GM12891 (cell line): ENCODE measurements at regions not wholly inside any gene's neighbourhood (a gene's known extent, or its start where the extent isn't known, plus 50 kb on each side); places are given as distances from the start of the nearest gene placed in this dataset.
A peak's percentile ranks its signal among the peaks of the same experiment; 100 is the strongest.

Experiments used
- DNase-seq: peaks from one replicate; pipeline ENCODE4 v3.0.0; 2011; ENCODE audit warnings: low spot score; ENCODE audit not compliant: insufficient read length
- FAIRE-seq: peaks from 2 replicates; lab custom pipeline; 2011; peaks lifted over from hg19 to GRCh38; lab: Jason Lieb, UNC
- PAX5 ChIP-seq: IDR thresholded peaks from 2 replicates; pipeline ENCODE4 v1.6.1; 2011; ENCODE audit warnings: low read length, moderate library complexity, mild to moderate bottlenecking; ENCODE audit not compliant: insufficient read depth, severe bottlenecking
- POLR2A ChIP-seq: IDR thresholded peaks from 2 replicates; pipeline ENCODE4 v1.6.1; 2011; ENCODE audit warnings: low read depth, low read length, control low read depth
- POLR2AphosphoS5 ChIP-seq: IDR thresholded peaks from 2 replicates; pipeline ENCODE4 v1.6.1; 2011; ENCODE audit warnings: low read depth, low read length, control low read depth
- POU2F2 ChIP-seq: IDR thresholded peaks from 2 replicates; pipeline ENCODE4 v1.6.1; 2011; ENCODE audit warnings: low read depth, mild to moderate bottlenecking, control low read depth, low read length, moderate library complexity
- SPI1 ChIP-seq: IDR thresholded peaks from 2 replicates; pipeline ENCODE4 v1.6.1; 2011; ENCODE audit warnings: low read depth, low read length, control low read depth
- TAF1 ChIP-seq: IDR thresholded peaks from 2 replicates; pipeline ENCODE4 v1.6.1; 2011; ENCODE audit warnings: low read depth, low read length, control low read depth

GRCh38 chrX:39835241-39835640 is 262.5 kb downstream of the BCOR start:
- DNase-seq (no peak), FAIRE-seq (no peak)
- no peak for TF ChIP-seq POLR2A
- TF ChIP-seq POU2F2, result no peak
- TF ChIP-seq PAX5, result no peak
- TF ChIP-seq SPI1, result no peak
- TF ChIP-seq TAF1, result no peak
- no peak for TF ChIP-seq POLR2AphosphoS5

DNA sequence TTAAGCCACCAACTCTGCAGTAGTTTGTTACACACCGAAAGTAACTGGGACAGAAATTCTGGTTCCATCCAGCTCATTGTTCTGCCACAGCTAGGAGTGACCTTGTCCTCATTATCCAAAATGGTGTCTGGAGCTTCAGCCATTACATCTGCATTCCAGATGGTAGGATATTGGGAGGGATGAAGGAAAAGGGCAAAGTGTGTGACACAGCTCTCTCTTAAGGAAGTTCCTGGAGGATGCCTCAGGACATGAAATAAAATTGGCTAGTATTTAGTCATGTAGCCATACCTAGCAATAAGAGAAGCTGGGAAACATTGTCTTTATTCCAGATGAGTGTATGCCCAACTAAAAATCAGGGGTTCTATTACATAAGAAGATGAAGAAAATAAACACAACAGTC is 262.0 kb downstream of the BCOR start:
- FAIRE-seq, result peak; percentile 77
- DNase-seq, result no peak

GRCh38 chrX:39836802-39837420 is 260.8 kb downstream of the BCOR start:
- TF ChIP-seq POU2F2 (no peak), TAF1 (no peak), PAX5 (no peak), POLR2AphosphoS5 (no peak), POLR2A (no peak), SPI1 (no peak)
- no peak for FAIRE-seq
- DNase-seq, result no peak

More for the DNA sequence above, 262.0 kb downstream of the BCOR start:
- TF ChIP-seq PAX5 (no peak), POLR2A (no peak), POU2F2 (no peak), TAF1 (no peak), POLR2AphosphoS5 (no peak), SPI1 (no peak)

- DNase-seq (no peak), FAIRE-seq (no peak)
- no peak for TF ChIP-seq POLR2AphosphoS5
- TF ChIP-seq POLR2A, result no peak
- no peak for TF ChIP-seq POU2F2
- TF ChIP-seq PAX5, result no peak
- TF ChIP-seq SPI1, result no peak
- no peak for TF ChIP-seq TAF1
Measured at GRCh38 chrX:39837688-39838087, 260.1 kb downstream of the BCOR start.

DNA sequence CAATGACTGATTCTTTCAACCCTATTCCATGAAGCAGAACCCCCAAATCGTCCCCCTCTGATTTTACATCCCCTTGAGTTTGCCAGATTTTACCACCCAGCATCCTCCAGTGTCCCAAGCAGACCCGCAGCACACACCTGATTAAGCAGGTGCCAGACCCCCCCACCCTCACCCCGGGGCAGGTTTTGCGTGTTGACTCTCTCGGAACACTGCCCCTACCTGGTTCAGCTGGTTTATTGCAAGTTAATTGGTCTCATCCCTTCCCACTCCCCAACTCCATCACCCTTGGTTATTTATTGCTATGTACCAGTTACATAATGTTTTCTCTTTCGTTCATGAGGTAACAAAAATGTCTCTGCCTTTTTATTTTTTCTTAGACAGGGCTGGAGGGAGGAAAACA is 258.4 kb downstream of the BCOR start:
- no peak for TF ChIP-seq SPI1
- no peak for TF ChIP-seq PAX5
- TF ChIP-seq POLR2A, result no peak
- TF ChIP-seq POU2F2, result no peak
- TF ChIP-seq TAF1, result no peak
- TF ChIP-seq POLR2AphosphoS5, result no peak
- DNase-seq, result no peak
- peak; percentile 69 for FAIRE-seq

DNA sequence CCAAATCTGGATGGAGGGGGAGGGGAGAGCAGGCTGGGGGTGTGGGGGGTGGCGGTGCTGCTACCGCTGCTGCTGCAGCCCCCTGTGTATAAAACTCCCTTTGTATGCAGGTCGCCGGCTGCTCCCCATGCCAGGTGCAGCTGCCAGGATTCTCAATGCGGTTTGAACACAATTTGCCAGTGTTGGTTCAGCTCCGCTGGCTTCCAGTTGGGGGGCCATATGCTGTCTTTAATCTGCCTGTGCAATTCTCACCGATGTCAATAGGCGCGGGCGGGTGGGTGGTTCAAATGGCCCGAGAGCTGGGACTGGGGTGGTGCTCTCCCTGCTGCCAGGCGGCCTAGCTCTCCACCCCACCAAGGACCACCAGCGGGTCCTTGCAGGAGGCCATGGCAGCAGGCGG is 257.6 kb downstream of the BCOR start:
- FAIRE-seq, result no peak
- TF ChIP-seq POLR2AphosphoS5 (no peak), TAF1 (no peak), POLR2A (no peak), POU2F2 (no peak)
- DNase-seq, result no peak

DNA sequence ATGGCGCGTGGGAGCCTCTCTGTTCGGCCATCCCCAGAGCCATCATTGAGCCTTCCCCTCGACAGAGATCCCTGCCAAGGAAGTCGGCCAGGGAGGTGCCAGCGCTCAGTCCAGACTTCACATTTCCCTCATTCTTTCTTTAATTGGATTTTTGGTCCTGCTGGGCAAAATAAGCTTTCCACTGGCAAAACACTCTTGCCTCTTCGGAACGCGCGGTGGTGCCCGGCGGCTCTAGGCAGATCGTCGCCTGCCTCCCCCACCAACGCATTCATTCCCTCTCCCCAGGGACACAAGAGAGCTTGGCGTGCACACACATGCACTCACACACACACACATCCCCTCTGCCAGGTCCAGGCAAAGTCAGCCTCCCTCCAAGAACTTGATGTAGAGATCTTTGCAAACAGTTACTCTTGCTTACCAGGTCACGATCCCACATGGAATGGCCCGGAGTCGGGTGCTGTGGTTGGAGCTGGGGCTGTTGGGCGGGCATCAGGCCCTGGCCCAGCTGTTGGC is 257.1 kb downstream of the BCOR start:
- no peak for TF ChIP-seq TAF1
- no peak for TF ChIP-seq POLR2A
- TF ChIP-seq POLR2AphosphoS5, result no peak
- TF ChIP-seq POU2F2, result no peak
- no peak for TF ChIP-seq PAX5
- no peak for TF ChIP-seq SPI1
- DNase-seq (no peak), FAIRE-seq (no peak)

- DNase-seq (no peak), FAIRE-seq (no peak)
- TF ChIP-seq POU2F2 (no peak), POLR2A (no peak), SPI1 (no peak), POLR2AphosphoS5 (no peak), PAX5 (no peak), TAF1 (no peak)
Measured at GRCh38 chrX:39841604-39842003, 256.2 kb downstream of the BCOR start.

GRCh38 chrX:39842281-39842973 is 255.3 kb downstream of the BCOR start:
- DNase-seq, result no peak
- TF ChIP-seq POU2F2, result no peak
- no peak for TF ChIP-seq POLR2AphosphoS5
- TF ChIP-seq TAF1, result no peak
- TF ChIP-seq SPI1, result no peak
- TF ChIP-seq POLR2A, result no peak
- TF ChIP-seq PAX5, result no peak
- no peak for FAIRE-seq

- no peak for TF ChIP-seq POLR2A
- TF ChIP-seq POLR2AphosphoS5, result no peak
- no peak for TF ChIP-seq TAF1
- TF ChIP-seq POU2F2, result no peak
- no peak for TF ChIP-seq PAX5
- DNase-seq (no peak), FAIRE-seq (no peak)
Measured at GRCh38 chrX:39843318-39843717, 254.4 kb downstream of the BCOR start.
